IPS-20b (cell line): ENCODE measurements at regions not wholly inside any gene's neighbourhood (a gene's known extent, or its start where the extent isn't known, plus 50 kb on each side); places are given as distances from the start of the nearest gene placed in this dataset.
A peak's percentile ranks its signal among the peaks of the same experiment; 100 is the strongest.
"Not testable (repeated sequence)": the region's sequence is repeated elsewhere in the genome, so short reads cannot be mapped to it uniquely, and the experiment has no call there.

Experiments used
- H3K27ac ChIP-seq: one replicate; pipeline ENCODE4 v1.5.1; 2013; ENCODE audit warnings: low read length
- H3K27me3 ChIP-seq: 2 replicates; pipeline ENCODE4 v1.6.1; 2013; ENCODE audit warnings: mild to moderate bottlenecking, low read length, inconsistent platforms; ENCODE audit not compliant: insufficient read depth
- H3K36me3 ChIP-seq: 2 replicates; pipeline ENCODE4 v1.6.1; 2013; ENCODE audit warnings: low read depth, mild to moderate bottlenecking, inconsistent platforms, low read length, moderate library complexity; ENCODE audit not compliant: insufficient read depth
- H3K4me1 ChIP-seq: 2 replicates; pipeline ENCODE4 v1.6.1; 2013; ENCODE audit warnings: mild to moderate bottlenecking, control low read depth, inconsistent platforms, low read length, moderate library complexity; ENCODE audit not compliant: insufficient read depth
- H3K4me3 ChIP-seq: 2 replicates; pipeline ENCODE4 v1.5.1; 2013; ENCODE audit warnings: mild to moderate bottlenecking, low read length, inconsistent platforms
- H3K9ac ChIP-seq: 2 replicates; pipeline ENCODE4 v1.6.1; 2013; ENCODE audit warnings: low read depth, mild to moderate bottlenecking, inconsistent platforms, low read length, moderate library complexity
- H3K9me3 ChIP-seq: 2 replicates; pipeline ENCODE4 v1.6.1; 2013; ENCODE audit warnings: mild to moderate bottlenecking, low read depth, low read length, inconsistent platforms; ENCODE audit not compliant: insufficient read depth

GRCh38 chr5:27788184-27788583 is 749.8 kb upstream of the CDH9 start:
- no peak overlapping the region for H3K27ac ChIP-seq
- no peak overlapping the region for H3K9ac ChIP-seq
- no peak overlapping the region for H3K4me3 ChIP-seq
- no peaks in the 10 kb centered on the region for H3K9me3 ChIP-seq
- no peaks in the 10 kb centered on the region for H3K27me3 ChIP-seq
- H3K4me1 ChIP-seq: no peaks in the 10 kb centered on the region
- H3K36me3 ChIP-seq: no peaks in the 10 kb centered on the region

GRCh38 chr5:27784317-27784716 is 745.9 kb upstream of the CDH9 start:
- no peaks in the 10 kb centered on the region for H3K27me3 ChIP-seq
- no peak overlapping the region for H3K27ac ChIP-seq
- no peaks in the 10 kb centered on the region for H3K4me1 ChIP-seq
- H3K36me3 ChIP-seq: no peaks in the 10 kb centered on the region
- no peak overlapping the region for H3K9ac ChIP-seq
- H3K4me3 ChIP-seq: no peak overlapping the region
- H3K9me3 ChIP-seq: no peaks in the 10 kb centered on the region

- H3K9me3 ChIP-seq: no peaks in the 10 kb centered on the region
- H3K27me3 ChIP-seq: no peaks in the 10 kb centered on the region
- H3K4me3 ChIP-seq: no peak overlapping the region
- no peaks in the 10 kb centered on the region for H3K36me3 ChIP-seq
- H3K4me1 ChIP-seq: no peaks in the 10 kb centered on the region
- no peak overlapping the region for H3K27ac ChIP-seq
- no peak overlapping the region for H3K9ac ChIP-seq
Measured at GRCh38 chr5:27778121-27778520, 739.7 kb upstream of the CDH9 start.

- Histone ChIP-seq H3K4me1 (no peaks in the 10 kb centered on the region), H3K4me3 (no peak overlapping the region), H3K9me3 (no peaks in the 10 kb centered on the region), H3K9ac (no peak overlapping the region), H3K27ac (no peak overlapping the region), H3K36me3 (no peaks in the 10 kb centered on the region), H3K27me3 (no peaks in the 10 kb centered on the region)
Measured at GRCh38 chr5:27773636-27774035, 735.2 kb upstream of the CDH9 start.

- H3K27ac ChIP-seq: no peak overlapping the region
- no peaks in the 10 kb centered on the region for H3K36me3 ChIP-seq
- no peak overlapping the region for H3K9ac ChIP-seq
- H3K4me3 ChIP-seq: no peak overlapping the region
- H3K9me3 ChIP-seq: no peaks in the 10 kb centered on the region
- no peaks in the 10 kb centered on the region for H3K27me3 ChIP-seq
- no peaks in the 10 kb centered on the region for H3K4me1 ChIP-seq
Measured at GRCh38 chr5:27773166-27773565, 734.8 kb upstream of the CDH9 start.

- H3K4me3 ChIP-seq: no peak overlapping the region
- H3K9ac ChIP-seq: no peak overlapping the region
- H3K4me1 ChIP-seq: no peaks in the 10 kb centered on the region
- no peak overlapping the region for H3K27ac ChIP-seq
- no peaks in the 10 kb centered on the region for H3K36me3 ChIP-seq
- no peaks in the 10 kb centered on the region for H3K9me3 ChIP-seq
- H3K27me3 ChIP-seq: no peaks in the 10 kb centered on the region
Measured at GRCh38 chr5:27769748-27770402, 731.5 kb upstream of the CDH9 start.

- H3K27ac ChIP-seq: no peak overlapping the region
- H3K4me3 ChIP-seq: no peak overlapping the region
- no peaks in the 10 kb centered on the region for H3K36me3 ChIP-seq
- H3K9ac ChIP-seq: no peak overlapping the region
- H3K4me1 ChIP-seq: no peaks in the 10 kb centered on the region
- peaks cover 9% of the 10 kb centered on the region; the same call in 1 of the 2 replicates for H3K9me3 ChIP-seq
- H3K27me3 ChIP-seq: no peaks in the 10 kb centered on the region
Measured at GRCh38 chr5:27748847-27749246, 710.5 kb upstream of the CDH9 start.

- not testable (repeated sequence) for H3K4me3 ChIP-seq, H3K4me1 ChIP-seq, H3K36me3 ChIP-seq, H3K9ac ChIP-seq, H3K27ac ChIP-seq, H3K27me3 ChIP-seq, H3K9me3 ChIP-seq
Measured at GRCh38 chr5:27743383-27743979, 705.1 kb upstream of the CDH9 start.

GRCh38 chr5:27742805-27743204 is 704.4 kb upstream of the CDH9 start:
- Histone ChIP-seq H3K4me1 (no peaks in the 10 kb centered on the region), H3K9ac (no peak overlapping the region), H3K27me3 (no peaks in the 10 kb centered on the region), H3K36me3 (no peaks in the 10 kb centered on the region), H3K27ac (no peak overlapping the region), H3K9me3 (no peaks in the 10 kb centered on the region), H3K4me3 (no peak overlapping the region)

GRCh38 chr5:27734838-27735237 is 696.5 kb upstream of the CDH9 start:
- no peak overlapping the region for H3K27ac ChIP-seq
- no peaks in the 10 kb centered on the region for H3K9me3 ChIP-seq
- H3K36me3 ChIP-seq: no peaks in the 10 kb centered on the region
- H3K27me3 ChIP-seq: no peaks in the 10 kb centered on the region
- no peak overlapping the region for H3K4me3 ChIP-seq
- H3K9ac ChIP-seq: no peak overlapping the region
- no peaks in the 10 kb centered on the region for H3K4me1 ChIP-seq

GRCh38 chr5:27733237-27733636 is 694.9 kb upstream of the CDH9 start:
- Histone ChIP-seq H3K9me3 (no peaks in the 10 kb centered on the region), H3K36me3 (no peaks in the 10 kb centered on the region), H3K9ac (no peak overlapping the region), H3K4me3 (no peak overlapping the region), H3K4me1 (no peaks in the 10 kb centered on the region), H3K27ac (no peak overlapping the region), H3K27me3 (no peaks in the 10 kb centered on the region)

GRCh38 chr5:27727254-27727653 is 688.9 kb upstream of the CDH9 start:
- peak overlapping the region; percentile 46 for H3K4me3 ChIP-seq
- no peaks in the 10 kb centered on the region for H3K27me3 ChIP-seq
- H3K27ac ChIP-seq: no peak overlapping the region
- no peaks in the 10 kb centered on the region for H3K9me3 ChIP-seq
- H3K4me1 ChIP-seq: peaks cover 17% of the 10 kb centered on the region; the same call in 1 of the 2 replicates
- no peaks in the 10 kb centered on the region for H3K36me3 ChIP-seq
- H3K9ac ChIP-seq: no peak overlapping the region
